Endodermal cell (in vitro differentiated cells): ENCODE measurements at regions not wholly inside any gene's neighbourhood (a gene's known extent, or its start where the extent isn't known, plus 50 kb on each side); places are given as distances from the start of the nearest gene placed in this dataset.

Experiments
- DNase-seq: peaks from one replicate; pipeline ENCODE4 v3.0.0-alpha.2; 2017
- H3K27ac ChIP-seq: 2 replicates; pipeline ENCODE4 v1.5.1; 2013; ENCODE audit warnings: mild to moderate bottlenecking, low read depth, low read length, moderate library complexity
- H3K27me3 ChIP-seq: 2 replicates; pipeline ENCODE4 v1.6.1; 2013; ENCODE audit warnings: mild to moderate bottlenecking, low read length, moderate library complexity; ENCODE audit not compliant: insufficient read depth, control insufficient read depth, poor library complexity, severe bottlenecking
- H3K36me3 ChIP-seq: 2 replicates; pipeline ENCODE4 v1.7.0; 2013; ENCODE audit warnings: mild to moderate bottlenecking, low read length, moderate library complexity; ENCODE audit not compliant: control insufficient read depth, insufficient read depth
- H3K4me1 ChIP-seq: one replicate; pipeline ENCODE4 v1.7.0; 2013; ENCODE audit warnings: low read length; ENCODE audit not compliant: control insufficient read depth, insufficient read depth
- H3K4me3 ChIP-seq: 2 replicates; pipeline ENCODE4 v1.5.1; 2013; ENCODE audit warnings: mild to moderate bottlenecking, low read length, moderate library complexity
- H3K9ac ChIP-seq: 2 replicates; pipeline ENCODE4 v1.6.1; 2013; ENCODE audit warnings: mild to moderate bottlenecking, low read length, moderate library complexity; ENCODE audit not compliant: poor library complexity, severe bottlenecking; ENCODE audit errors: extremely low read depth
- H3K9me3 ChIP-seq: 2 replicates; pipeline ENCODE4 v1.6.1; 2013; ENCODE audit warnings: mild to moderate bottlenecking, low read length, moderate library complexity; ENCODE audit not compliant: control insufficient read depth
- H3K27ac Mint-ChIP-seq: 2 replicates; pipeline ENCODE4 v1.8.0; 2020; ENCODE audit warnings: mixed read lengths
- H3K27me3 Mint-ChIP-seq: 2 replicates; pipeline ENCODE4 v1.8.0; 2021; ENCODE audit warnings: mild to moderate bottlenecking, mixed read lengths; ENCODE audit not compliant: insufficient read depth
- H3K36me3 Mint-ChIP-seq: 2 replicates; pipeline ENCODE4 v1.8.0; 2020; ENCODE audit warnings: low read depth, mixed read lengths
- H3K4me1 Mint-ChIP-seq: 2 replicates; pipeline ENCODE4 v1.8.0; 2020; ENCODE audit warnings: mixed read lengths
- H3K4me3 Mint-ChIP-seq: 2 replicates; pipeline ENCODE4 v1.8.0; 2020; ENCODE audit warnings: mild to moderate bottlenecking, moderate library complexity, mixed read lengths
- H3K9me3 Mint-ChIP-seq: 2 replicates; pipeline ENCODE4 v1.8.0; 2020; ENCODE audit warnings: mild to moderate bottlenecking, mixed read lengths
- WGBS, 2 experiments: methylation state at CpG; one replicate each; pipeline versions ENCODE4 v1.1.5 to v1.1.7; 2013; ENCODE audit warnings: missing lambda C conversion rate in 2 of 2, mixed read lengths in 1 of 2; ENCODE audit not compliant: insufficient coverage in 1 of 2, insufficient read length in 1 of 2; 5-methylcytosine and 5-hydroxymethylcytosine counted together
- TF ChIP-seq, protein P1 (sequence below): fragments of 200-600 bp; sonication (generic); conservative IDR thresholded peaks from 2 replicates; pipeline ENCODE4 v1.5.0; 2021; ENCODE audit warnings: antibody characterized with exemption, mild to moderate bottlenecking

- no peak overlapping the region for H3K4me3 Mint-ChIP-seq
- Histone ChIP-seq H3K4me1 (peaks cover 25% of the 10 kb centered on the region), H3K27me3 (no peaks in the 10 kb centered on the region), H3K36me3 (no peaks in the 10 kb centered on the region), H3K27ac (no peak overlapping the region), H3K9ac (no peak overlapping the region), H3K4me3 (no peak overlapping the region), H3K9me3 (no peaks in the 10 kb centered on the region)
- H3K4me1 Mint-ChIP-seq, result peaks cover 45% of the 10 kb centered on the region
- H3K27ac Mint-ChIP-seq, result no peak overlapping the region
- no peaks in the 10 kb centered on the region for H3K27me3 Mint-ChIP-seq
- 86 to 95% methylated on average over 3 to 5 of the region's 5 CpGs for WGBS, 2 experiments
- no peaks in the 10 kb centered on the region for H3K9me3 Mint-ChIP-seq
- DNase-seq, result no peak
- no peaks in the 10 kb centered on the region for H3K36me3 Mint-ChIP-seq
- TF ChIP-seq, protein P1, sequence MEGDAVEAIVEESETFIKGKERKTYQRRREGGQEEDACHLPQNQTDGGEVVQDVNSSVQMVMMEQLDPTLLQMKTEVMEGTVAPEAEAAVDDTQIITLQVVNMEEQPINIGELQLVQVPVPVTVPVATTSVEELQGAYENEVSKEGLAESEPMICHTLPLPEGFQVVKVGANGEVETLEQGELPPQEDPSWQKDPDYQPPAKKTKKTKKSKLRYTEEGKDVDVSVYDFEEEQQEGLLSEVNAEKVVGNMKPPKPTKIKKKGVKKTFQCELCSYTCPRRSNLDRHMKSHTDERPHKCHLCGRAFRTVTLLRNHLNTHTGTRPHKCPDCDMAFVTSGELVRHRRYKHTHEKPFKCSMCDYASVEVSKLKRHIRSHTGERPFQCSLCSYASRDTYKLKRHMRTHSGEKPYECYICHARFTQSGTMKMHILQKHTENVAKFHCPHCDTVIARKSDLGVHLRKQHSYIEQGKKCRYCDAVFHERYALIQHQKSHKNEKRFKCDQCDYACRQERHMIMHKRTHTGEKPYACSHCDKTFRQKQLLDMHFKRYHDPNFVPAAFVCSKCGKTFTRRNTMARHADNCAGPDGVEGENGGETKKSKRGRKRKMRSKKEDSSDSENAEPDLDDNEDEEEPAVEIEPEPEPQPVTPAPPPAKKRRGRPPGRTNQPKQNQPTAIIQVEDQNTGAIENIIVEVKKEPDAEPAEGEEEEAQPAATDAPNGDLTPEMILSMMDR, result no peak
Measured at GRCh38 chr10:57624856-57625592, 642.7 kb downstream of the IPMK start.

GRCh38 chr10:57624066-57624465 lies 643.6 kb downstream of the IPMK start:
- Mint-ChIP-seq H3K4me3 (no peak overlapping the region), H3K9me3 (no peaks in the 10 kb centered on the region), H3K4me1 (peaks cover 36% of the 10 kb centered on the region), H3K36me3 (no peaks in the 10 kb centered on the region), H3K27me3 (no peaks in the 10 kb centered on the region), H3K27ac (no peak overlapping the region)
- H3K9me3 ChIP-seq, result no peaks in the 10 kb centered on the region
- H3K27ac ChIP-seq, result no peak overlapping the region
- no peaks in the 10 kb centered on the region for H3K27me3 ChIP-seq
- H3K36me3 ChIP-seq, result no peaks in the 10 kb centered on the region
- WGBS, 2 experiments, result 86 to 96% methylated on average over 1 of the region's 1 CpG
- no peak for DNase-seq
- H3K4me1 ChIP-seq, result peaks cover 16% of the 10 kb centered on the region
- no peak overlapping the region for H3K9ac ChIP-seq
- H3K4me3 ChIP-seq, result no peak overlapping the region
- TF ChIP-seq, protein P1, result no peak

DNA sequence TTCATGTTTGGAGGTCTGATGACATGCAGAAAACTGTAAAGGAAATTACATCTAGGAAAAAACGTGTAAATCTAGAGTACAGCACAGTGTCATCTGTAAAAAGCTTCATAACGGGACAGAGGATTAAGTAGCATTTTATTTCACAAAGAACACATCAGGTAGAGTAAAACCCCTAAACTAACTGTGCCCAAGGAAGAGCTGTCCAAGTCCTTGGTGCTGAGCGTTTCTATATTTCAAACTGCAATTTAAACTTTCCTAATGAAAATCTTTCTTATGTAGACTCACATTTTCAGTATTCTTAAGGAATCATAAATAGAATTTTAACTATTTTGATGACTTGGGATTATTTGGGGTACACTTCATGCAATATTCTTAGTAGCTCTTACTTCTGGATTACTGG lies 646.2 kb downstream of the IPMK start:
- 75 to 84% methylated on average over 1 to 3 of the region's 3 CpGs for WGBS, 2 experiments
- H3K27me3 Mint-ChIP-seq, result no peaks in the 10 kb centered on the region

More for the DNA sequence above, 646.2 kb downstream of the IPMK start:
- TF ChIP-seq, protein P1, result no peak
- Histone ChIP-seq H3K27me3 (no peaks in the 10 kb centered on the region), H3K36me3 (no peaks in the 10 kb centered on the region), H3K4me3 (no peak overlapping the region), H3K9me3 (no peaks in the 10 kb centered on the region), H3K9ac (no peak overlapping the region), H3K27ac (no peak overlapping the region), H3K4me1 (peaks cover 9% of the 10 kb centered on the region)
- no peak for DNase-seq
- Mint-ChIP-seq H3K27ac (no peak overlapping the region), H3K9me3 (no peaks in the 10 kb centered on the region), H3K4me3 (no peak overlapping the region), H3K36me3 (no peaks in the 10 kb centered on the region), H3K4me1 (peaks cover 31% of the 10 kb centered on the region)
